ENCODE measurements at regions not wholly inside any gene's neighbourhood (a gene's known extent, or its start where the extent isn't known, plus 50 kb on each side); places are given as distances from the start of the nearest gene placed in this dataset.
"Not testable (repeated sequence)": the region's sequence is repeated elsewhere in the genome, so short reads cannot be mapped to it uniquely, and the experiment has no call there.

DNA sequence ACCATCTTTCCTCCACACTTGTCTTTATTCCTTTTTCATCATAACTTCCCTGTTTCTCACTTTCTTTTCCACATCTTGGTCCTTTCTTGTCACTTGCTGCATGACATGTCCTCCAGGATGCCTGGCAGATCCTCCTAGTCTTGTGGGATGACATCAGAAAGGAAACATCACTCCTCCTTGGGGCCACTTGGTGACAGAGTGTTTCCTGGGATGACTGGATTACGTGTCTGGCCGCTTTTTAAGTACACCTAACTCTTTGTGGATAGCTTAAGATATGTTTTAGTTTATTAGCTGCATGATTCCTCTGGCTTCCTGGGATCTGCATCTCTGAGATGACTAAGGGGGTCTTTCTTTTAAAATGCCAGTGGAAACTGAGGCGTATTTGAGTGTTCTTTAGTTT lies 363.5 kb upstream of the FRG2C start:
- no peaks in the 10 kb centered on the region for H3K9me2 ChIP-seq (ENCODE audit: low read depth, low read length)
- H4K20me1 ChIP-seq (ENCODE audit: insufficient read depth, low read length) = no peaks in the 10 kb centered on the region
- H3K4me1 ChIP-seq (ENCODE audit: insufficient read depth, low read length, severe bottlenecking) = no peaks in the 10 kb centered on the region
- TF ChIP-seq, protein P1, sequence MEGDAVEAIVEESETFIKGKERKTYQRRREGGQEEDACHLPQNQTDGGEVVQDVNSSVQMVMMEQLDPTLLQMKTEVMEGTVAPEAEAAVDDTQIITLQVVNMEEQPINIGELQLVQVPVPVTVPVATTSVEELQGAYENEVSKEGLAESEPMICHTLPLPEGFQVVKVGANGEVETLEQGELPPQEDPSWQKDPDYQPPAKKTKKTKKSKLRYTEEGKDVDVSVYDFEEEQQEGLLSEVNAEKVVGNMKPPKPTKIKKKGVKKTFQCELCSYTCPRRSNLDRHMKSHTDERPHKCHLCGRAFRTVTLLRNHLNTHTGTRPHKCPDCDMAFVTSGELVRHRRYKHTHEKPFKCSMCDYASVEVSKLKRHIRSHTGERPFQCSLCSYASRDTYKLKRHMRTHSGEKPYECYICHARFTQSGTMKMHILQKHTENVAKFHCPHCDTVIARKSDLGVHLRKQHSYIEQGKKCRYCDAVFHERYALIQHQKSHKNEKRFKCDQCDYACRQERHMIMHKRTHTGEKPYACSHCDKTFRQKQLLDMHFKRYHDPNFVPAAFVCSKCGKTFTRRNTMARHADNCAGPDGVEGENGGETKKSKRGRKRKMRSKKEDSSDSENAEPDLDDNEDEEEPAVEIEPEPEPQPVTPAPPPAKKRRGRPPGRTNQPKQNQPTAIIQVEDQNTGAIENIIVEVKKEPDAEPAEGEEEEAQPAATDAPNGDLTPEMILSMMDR (IDR thresholded peaks at IDR 0.05; ENCODE audit: low read length) = no peak
- no peak for TF ChIP-seq EZH2 (IDR thresholded peaks at IDR 0.05; ENCODE audit: borderline replicate concordance, low read length)
- no peaks in the 10 kb centered on the region for H3F3A ChIP-seq (ENCODE audit: insufficient read depth, low read length)
- no peaks in the 10 kb centered on the region for H3K79me2 ChIP-seq (ENCODE audit: insufficient read depth, low read length)
- no peak overlapping the region for H2AFZ ChIP-seq (ENCODE audit: low read length)
- H3K9ac ChIP-seq (ENCODE audit: low read length) = no peak overlapping the region
- H3K4me2 ChIP-seq (ENCODE audit: low read length) = no peak overlapping the region
- H3K27me3 ChIP-seq (ENCODE audit: insufficient read depth, low read length) = no peaks in the 10 kb centered on the region
- H3K4me3 ChIP-seq (ENCODE audit: low read depth, low read length, poor library complexity, severe bottlenecking) = no peak overlapping the region
- H3K27ac ChIP-seq (ENCODE audit: low read depth, low read length, poor library complexity, severe bottlenecking) = no peak overlapping the region
- H3K36me3 ChIP-seq (ENCODE audit: insufficient read depth, low read length) = no peaks in the 10 kb centered on the region
- no peaks in the 10 kb centered on the region for H3K9me3 ChIP-seq (ENCODE audit: low read length)

DNA sequence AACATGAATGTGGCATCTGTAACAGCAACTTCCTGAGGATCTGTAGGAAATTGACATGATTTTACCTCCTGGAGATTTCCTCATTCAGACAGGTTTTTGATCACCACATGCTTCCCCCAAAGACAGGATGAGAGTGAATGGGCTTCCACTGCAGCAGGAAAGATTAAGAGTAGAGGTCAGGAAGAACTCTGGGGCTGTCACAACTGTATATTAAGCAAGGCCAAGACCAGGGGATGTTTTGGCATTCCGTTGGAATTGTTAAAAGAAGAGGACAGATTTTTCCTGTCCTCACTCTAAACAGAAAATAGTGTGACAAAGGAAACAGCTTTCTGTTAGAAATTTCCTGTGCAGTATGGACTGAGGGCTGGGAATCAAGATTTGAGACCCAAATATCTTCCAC lies 363.1 kb upstream of the FRG2C start:
- not testable (repeated sequence) for H4K20me1 ChIP-seq (ENCODE audit: insufficient read depth, low read length); H3K4me2 ChIP-seq (ENCODE audit: low read length); H3K4me3 ChIP-seq (ENCODE audit: low read depth, low read length, poor library complexity, severe bottlenecking); H2AFZ ChIP-seq (ENCODE audit: low read length); H3F3A ChIP-seq (ENCODE audit: insufficient read depth, low read length); H3K9me3 ChIP-seq (ENCODE audit: low read length); H3K79me2 ChIP-seq (ENCODE audit: insufficient read depth, low read length); H3K27me3 ChIP-seq (ENCODE audit: insufficient read depth, low read length); H3K36me3 ChIP-seq (ENCODE audit: insufficient read depth, low read length); H3K9ac ChIP-seq (ENCODE audit: low read length); H3K4me1 ChIP-seq (ENCODE audit: insufficient read depth, low read length, severe bottlenecking); H3K9me2 ChIP-seq (ENCODE audit: low read depth, low read length); H3K27ac ChIP-seq (ENCODE audit: low read depth, low read length, poor library complexity, severe bottlenecking)

DNA sequence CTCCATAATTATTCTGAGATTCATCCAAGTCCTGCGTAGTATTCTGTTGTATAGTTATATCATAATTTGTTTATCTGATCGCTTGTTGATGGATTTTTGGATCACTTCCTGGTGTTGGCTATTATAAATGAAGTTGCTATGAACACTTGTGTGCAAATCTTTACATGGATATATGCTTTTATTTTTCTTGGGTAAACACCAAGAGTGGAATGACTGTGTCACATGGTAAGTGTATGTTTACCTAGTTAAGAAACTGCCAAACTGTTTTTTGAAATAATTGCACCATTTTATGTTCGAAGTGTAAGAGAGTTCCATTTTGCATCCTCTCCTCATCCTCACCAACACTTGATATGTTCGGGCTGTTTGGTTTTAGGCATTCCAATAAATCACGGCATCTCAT lies 360.4 kb upstream of the FRG2C start:
- H3K4me1 ChIP-seq (ENCODE audit: insufficient read depth, low read length, severe bottlenecking) = no peaks in the 10 kb centered on the region
- no peak overlapping the region for H3K9ac ChIP-seq (ENCODE audit: low read length)
- H3K9me2 ChIP-seq (ENCODE audit: low read depth, low read length) = no peaks in the 10 kb centered on the region
- H3F3A ChIP-seq (ENCODE audit: insufficient read depth, low read length) = no peaks in the 10 kb centered on the region
- H3K79me2 ChIP-seq (ENCODE audit: insufficient read depth, low read length) = no peaks in the 10 kb centered on the region
- H3K27me3 ChIP-seq (ENCODE audit: insufficient read depth, low read length) = no peaks in the 10 kb centered on the region
- no peak overlapping the region for H2AFZ ChIP-seq (ENCODE audit: low read length)
- no peak overlapping the region for H3K4me2 ChIP-seq (ENCODE audit: low read length)
- no peaks in the 10 kb centered on the region for H3K9me3 ChIP-seq (ENCODE audit: low read length)
- H3K27ac ChIP-seq (ENCODE audit: low read depth, low read length, poor library complexity, severe bottlenecking) = no peak overlapping the region
- no peak for TF ChIP-seq EZH2 (IDR thresholded peaks at IDR 0.05; ENCODE audit: borderline replicate concordance, low read length)
- TF ChIP-seq, protein P1 (IDR thresholded peaks at IDR 0.05; ENCODE audit: low read length) = no peak
- no peaks in the 10 kb centered on the region for H3K36me3 ChIP-seq (ENCODE audit: insufficient read depth, low read length)
- H4K20me1 ChIP-seq (ENCODE audit: insufficient read depth, low read length) = no peaks in the 10 kb centered on the region
- no peak overlapping the region for H3K4me3 ChIP-seq (ENCODE audit: low read depth, low read length, poor library complexity, severe bottlenecking)

- no peak overlapping the region for H3K4me3 ChIP-seq (ENCODE audit: low read depth, low read length, poor library complexity, severe bottlenecking)
- H4K20me1 ChIP-seq (ENCODE audit: insufficient read depth, low read length) = no peaks in the 10 kb centered on the region
- no peaks in the 10 kb centered on the region for H3K9me2 ChIP-seq (ENCODE audit: low read depth, low read length)
- H3K27ac ChIP-seq (ENCODE audit: low read depth, low read length, poor library complexity, severe bottlenecking) = no peak overlapping the region
- H3K79me2 ChIP-seq (ENCODE audit: insufficient read depth, low read length) = no peaks in the 10 kb centered on the region
- TF ChIP-seq EZH2 (IDR thresholded peaks at IDR 0.05; ENCODE audit: borderline replicate concordance, low read length) = no peak
- TF ChIP-seq, protein P1 (IDR thresholded peaks at IDR 0.05; ENCODE audit: low read length) = no peak
- H3K9me3 ChIP-seq (ENCODE audit: low read length) = no peaks in the 10 kb centered on the region
- no peak overlapping the region for H3K4me2 ChIP-seq (ENCODE audit: low read length)
- H3K4me1 ChIP-seq (ENCODE audit: insufficient read depth, low read length, severe bottlenecking) = no peaks in the 10 kb centered on the region
- no peak overlapping the region for H3K9ac ChIP-seq (ENCODE audit: low read length)
- H3K36me3 ChIP-seq (ENCODE audit: insufficient read depth, low read length) = no peaks in the 10 kb centered on the region
- no peak overlapping the region for H2AFZ ChIP-seq (ENCODE audit: low read length)
- no peaks in the 10 kb centered on the region for H3F3A ChIP-seq (ENCODE audit: insufficient read depth, low read length)
- no peaks in the 10 kb centered on the region for H3K27me3 ChIP-seq (ENCODE audit: insufficient read depth, low read length)
Measured at GRCh38 chr3:75305901-75306300, 358.2 kb upstream of the FRG2C start.

DNA sequence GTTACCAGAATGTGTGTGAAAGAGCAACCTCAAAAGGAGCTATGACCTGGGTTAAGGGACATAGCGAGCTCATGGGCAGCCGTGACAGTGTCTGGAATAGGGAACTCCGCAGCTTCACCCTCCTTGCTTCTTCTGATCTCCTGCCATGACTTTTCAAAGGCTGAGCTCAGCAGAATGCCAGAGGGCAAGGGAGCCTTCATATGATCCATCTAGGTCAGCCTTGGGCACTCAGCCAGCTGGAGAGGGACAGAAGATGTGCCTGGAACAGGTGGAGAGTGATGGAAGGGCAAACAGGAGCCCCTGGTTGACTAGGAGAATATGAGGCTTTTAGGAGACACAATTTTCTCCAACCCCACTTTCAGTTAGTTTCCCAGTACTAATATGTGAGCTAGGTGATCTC lies 352.8 kb upstream of the FRG2C start:
- not testable (repeated sequence) for H3K4me1 ChIP-seq (ENCODE audit: insufficient read depth, low read length, severe bottlenecking); H3K9me3 ChIP-seq (ENCODE audit: low read length); H3K79me2 ChIP-seq (ENCODE audit: insufficient read depth, low read length); H2AFZ ChIP-seq (ENCODE audit: low read length); H3K9ac ChIP-seq (ENCODE audit: low read length); H3K27ac ChIP-seq (ENCODE audit: low read depth, low read length, poor library complexity, severe bottlenecking); H3K4me2 ChIP-seq (ENCODE audit: low read length); H3F3A ChIP-seq (ENCODE audit: insufficient read depth, low read length); H3K4me3 ChIP-seq (ENCODE audit: low read depth, low read length, poor library complexity, severe bottlenecking); H3K9me2 ChIP-seq (ENCODE audit: low read depth, low read length); H4K20me1 ChIP-seq (ENCODE audit: insufficient read depth, low read length); H3K27me3 ChIP-seq (ENCODE audit: insufficient read depth, low read length); H3K36me3 ChIP-seq (ENCODE audit: insufficient read depth, low read length)

DNA sequence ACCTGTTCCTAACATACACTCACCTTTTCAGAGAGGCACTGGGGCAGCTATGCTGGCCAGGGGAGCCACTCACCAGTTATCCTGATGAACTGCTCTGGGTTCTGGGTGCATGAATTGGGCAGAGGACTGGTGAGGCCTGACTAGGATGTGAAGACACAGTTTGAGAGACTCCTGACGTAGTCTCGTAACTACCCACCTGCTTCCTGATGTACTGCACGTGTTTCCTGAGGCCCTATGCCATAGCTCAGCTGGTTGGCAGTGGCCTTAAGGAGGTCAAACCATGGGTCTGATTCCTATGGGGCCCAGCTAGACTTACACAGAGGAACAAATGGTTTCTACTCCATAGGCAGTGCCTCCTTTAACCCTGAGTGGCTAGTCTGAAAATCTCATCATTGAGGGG lies 351.7 kb upstream of the FRG2C start:
- H3K27ac ChIP-seq (ENCODE audit: low read depth, low read length, poor library complexity, severe bottlenecking); H3K4me2 ChIP-seq (ENCODE audit: low read length); H3K9ac ChIP-seq (ENCODE audit: low read length); H2AFZ ChIP-seq (ENCODE audit: low read length); H3K36me3 ChIP-seq (ENCODE audit: insufficient read depth, low read length); H3K4me3 ChIP-seq (ENCODE audit: low read depth, low read length, poor library complexity, severe bottlenecking); H3K79me2 ChIP-seq (ENCODE audit: insufficient read depth, low read length); H3K27me3 ChIP-seq (ENCODE audit: insufficient read depth, low read length); H4K20me1 ChIP-seq (ENCODE audit: insufficient read depth, low read length); H3K9me2 ChIP-seq (ENCODE audit: low read depth, low read length); H3K4me1 ChIP-seq (ENCODE audit: insufficient read depth, low read length, severe bottlenecking); H3F3A ChIP-seq (ENCODE audit: insufficient read depth, low read length); H3K9me3 ChIP-seq (ENCODE audit: low read length): not testable (repeated sequence)

All from OCI-LY1 (cell line).